ENCODE measurements at regions not wholly inside any gene's neighbourhood (a gene's known extent, or its start where the extent isn't known, plus 50 kb on each side); places are given as distances from the start of the nearest gene placed in this dataset.
A peak's percentile ranks its signal among the peaks of the same experiment; 100 is the strongest.

DNA sequence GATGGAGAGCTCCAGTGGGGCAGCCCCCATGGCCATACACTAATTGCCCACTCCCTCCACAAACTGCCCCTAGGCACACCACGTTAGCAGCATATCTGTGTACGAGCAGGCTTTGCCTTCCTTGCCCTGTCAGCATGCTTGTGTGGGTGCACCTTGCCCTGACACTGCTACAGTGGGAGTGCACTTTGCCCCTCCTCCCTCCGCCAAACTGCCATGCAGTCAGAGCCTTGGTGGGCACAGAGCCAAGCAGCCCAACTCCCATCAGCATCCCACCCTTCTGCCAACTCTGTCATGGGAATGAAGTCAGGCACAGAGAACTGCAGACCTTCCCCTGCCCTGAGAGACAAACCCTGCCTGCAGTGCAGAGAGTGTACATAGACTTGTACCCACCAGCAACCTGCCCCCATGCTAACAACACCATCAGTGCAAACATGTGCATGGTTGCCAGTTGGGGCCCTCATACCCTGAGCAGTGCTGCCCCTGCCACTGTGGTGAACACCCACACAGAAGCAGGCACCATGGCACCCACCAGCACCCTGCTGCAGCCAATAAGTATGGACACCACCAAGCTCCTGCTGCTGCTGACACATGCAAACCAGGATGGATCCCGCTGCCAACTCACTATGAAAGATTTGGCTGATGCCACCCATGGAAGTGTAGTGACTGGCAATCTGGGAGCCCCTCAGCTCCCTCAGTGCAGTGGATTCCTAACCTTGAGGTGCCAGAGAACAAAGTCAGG is 1197.7 kb upstream of the CELF2 start:
- WGBS, 2 experiments (ENCODE audit: insufficient coverage in 2 of 2), result 89 to 94% methylated on average over 3 of the region's 4 CpGs
- Histone ChIP-seq H3K27ac (ENCODE audit: low read depth, low read length, severe bottlenecking) (no peak overlapping the region), H3K36me3 (ENCODE audit: control insufficient read depth, insufficient read depth, low read length) (no peaks in the 10 kb centered on the region)

DNA sequence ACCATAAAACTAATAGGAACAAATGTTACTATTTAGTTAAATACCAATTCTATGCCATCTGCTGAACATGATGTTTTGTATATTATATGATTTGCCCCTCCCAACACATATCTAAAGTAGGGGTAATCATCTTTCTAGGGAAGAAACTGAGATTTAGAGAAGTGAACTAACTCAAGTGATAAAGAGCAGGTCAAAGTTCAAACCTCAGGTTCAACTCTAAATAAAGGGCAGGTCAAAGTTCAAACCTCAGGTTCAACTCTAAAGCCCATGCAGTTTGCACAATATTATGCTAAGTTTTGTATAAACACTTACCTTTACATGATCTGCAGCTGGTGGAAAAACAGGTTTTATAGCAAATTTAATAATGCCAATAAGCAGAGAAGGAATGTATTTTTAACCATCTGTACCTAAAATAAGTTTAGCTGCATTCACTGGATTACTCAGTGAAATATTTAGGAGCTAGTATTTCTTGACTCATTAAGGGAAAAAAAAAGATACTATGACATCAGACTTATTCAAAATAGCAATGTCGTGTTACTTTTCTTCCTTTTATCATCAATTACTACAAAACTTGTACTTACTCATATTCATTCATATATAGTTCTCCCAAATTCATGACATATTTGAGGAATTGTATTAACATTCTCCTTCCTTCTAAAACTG is 1194.3 kb upstream of the CELF2 start:
- Histone ChIP-seq H3K36me3 (ENCODE audit: control insufficient read depth, insufficient read depth, low read length) (no peaks in the 10 kb centered on the region), H3K9me3 (ENCODE audit: control insufficient read depth, low read length) (no peaks in the 10 kb centered on the region), H3K4me3 (ENCODE audit: extremely low read depth, insufficient read depth, low read length, poor library complexity, severe bottlenecking) (no peak overlapping the region), H3K27ac (ENCODE audit: low read depth, low read length, severe bottlenecking) (no peak overlapping the region), H3K4me1 (ENCODE audit: control insufficient read depth, insufficient read depth, low read length, poor library complexity, severe bottlenecking) (peaks cover 13% of the 10 kb centered on the region)
- WGBS, 2 experiments (ENCODE audit: insufficient coverage in 2 of 2), result no CpG with 5 or more reads among the region's 1 CpG

More for the DNA sequence above, 1197.7 kb upstream of the CELF2 start:
- no peaks in the 10 kb centered on the region for H3K9me3 ChIP-seq (ENCODE audit: control insufficient read depth, low read length)
- H3K4me1 ChIP-seq (ENCODE audit: control insufficient read depth, insufficient read depth, low read length, poor library complexity, severe bottlenecking), result peaks cover 5% of the 10 kb centered on the region
- no peak overlapping the region for H3K4me3 ChIP-seq (ENCODE audit: extremely low read depth, insufficient read depth, low read length, poor library complexity, severe bottlenecking)

DNA sequence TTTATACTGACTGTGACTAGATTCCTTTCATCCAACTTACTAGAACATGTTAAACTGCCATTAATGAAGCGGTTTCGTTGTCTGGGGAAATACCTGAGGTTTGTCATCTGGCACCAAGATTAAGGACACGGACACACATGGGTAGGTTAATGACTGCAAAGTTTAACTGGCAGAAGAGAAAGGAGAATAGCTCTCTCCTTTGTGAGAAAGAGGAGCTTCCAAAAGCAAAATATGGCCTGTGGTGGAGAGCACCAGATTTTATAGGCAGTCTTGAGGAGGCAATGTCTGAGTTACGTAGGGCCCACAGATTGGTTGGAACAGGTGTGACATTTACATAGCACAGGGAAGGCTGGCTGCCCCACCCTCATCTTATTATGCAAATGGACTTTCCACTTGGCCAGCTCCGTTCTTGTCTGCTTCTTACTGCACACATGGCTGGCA is 1193.0 kb upstream of the CELF2 start:
- no peak overlapping the region for H3K4me3 ChIP-seq (ENCODE audit: extremely low read depth, insufficient read depth, low read length, poor library complexity, severe bottlenecking)
- WGBS, 2 experiments (ENCODE audit: insufficient coverage in 2 of 2), result 96 to 100% methylated on average over 2 to 4 of the region's 5 CpGs
- H3K27ac ChIP-seq (ENCODE audit: low read depth, low read length, severe bottlenecking), result peak overlapping the region; percentile 88
- no peaks in the 10 kb centered on the region for H3K9me3 ChIP-seq (ENCODE audit: control insufficient read depth, low read length)
- no peaks in the 10 kb centered on the region for H3K36me3 ChIP-seq (ENCODE audit: control insufficient read depth, insufficient read depth, low read length)
- peaks cover 13% of the 10 kb centered on the region for H3K4me1 ChIP-seq (ENCODE audit: control insufficient read depth, insufficient read depth, low read length, poor library complexity, severe bottlenecking)

DNA sequence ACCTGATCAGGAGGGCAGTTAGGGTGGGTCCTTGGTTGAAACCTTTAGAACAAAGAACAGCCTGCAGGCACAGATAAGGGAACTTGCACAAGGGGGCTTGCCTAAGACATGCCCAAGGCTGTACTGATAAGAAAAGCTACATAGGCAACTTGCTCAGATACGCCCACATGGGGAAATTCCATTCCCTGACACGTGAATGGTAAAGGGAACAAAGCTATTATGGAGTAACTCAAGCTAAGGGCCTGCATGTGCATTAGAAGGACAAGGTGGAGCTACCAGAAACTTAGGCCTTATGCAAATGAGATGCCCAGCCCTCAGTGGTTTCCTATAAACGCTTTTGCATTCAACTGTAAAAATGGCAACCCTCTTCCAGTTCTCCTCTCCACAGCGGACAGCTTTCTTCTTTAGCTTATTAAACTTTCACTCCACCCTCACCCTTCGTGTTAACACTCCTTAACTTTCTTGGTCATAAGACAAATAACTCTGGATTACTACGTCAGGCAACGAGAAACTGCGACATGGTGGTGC is 1192.1 kb upstream of the CELF2 start:
- Histone ChIP-seq H3K27ac (ENCODE audit: low read depth, low read length, severe bottlenecking) (peak overlapping the region; percentile 88), H3K4me1 (ENCODE audit: control insufficient read depth, insufficient read depth, low read length, poor library complexity, severe bottlenecking) (peaks cover 13% of the 10 kb centered on the region)
- WGBS, 2 experiments (ENCODE audit: insufficient coverage in 2 of 2), result 79 to 86% methylated on average over 2 to 5 of the region's 8 CpGs

DNA sequence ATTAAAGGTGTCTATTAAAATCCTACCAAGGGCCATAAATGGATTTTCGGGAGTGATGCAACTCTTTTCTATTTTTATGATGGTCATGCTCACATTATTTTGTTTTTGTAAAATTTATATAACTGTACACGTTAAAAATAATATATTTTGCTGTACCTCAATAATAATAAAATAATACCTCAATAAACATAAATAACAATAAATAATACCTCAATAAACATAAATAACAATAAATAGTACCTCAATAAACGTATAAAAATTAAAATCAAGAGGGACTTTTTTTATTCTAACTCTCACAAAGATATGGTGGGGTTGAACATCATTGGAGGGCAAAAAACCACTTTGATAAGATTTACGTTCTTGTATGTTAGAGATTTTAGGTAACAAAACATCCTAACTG is 1189.6 kb upstream of the CELF2 start:
- no peak overlapping the region for H3K27ac ChIP-seq (ENCODE audit: low read depth, low read length, severe bottlenecking)
- no peak overlapping the region for H3K4me3 ChIP-seq (ENCODE audit: extremely low read depth, insufficient read depth, low read length, poor library complexity, severe bottlenecking)
- no CpG with 5 or more reads among the region's 4 CpGs for WGBS, 2 experiments (ENCODE audit: insufficient coverage in 2 of 2)

More for the DNA sequence above, 1192.1 kb upstream of the CELF2 start:
- no peak overlapping the region for H3K4me3 ChIP-seq (ENCODE audit: extremely low read depth, insufficient read depth, low read length, poor library complexity, severe bottlenecking)
- no peaks in the 10 kb centered on the region for H3K9me3 ChIP-seq (ENCODE audit: control insufficient read depth, low read length)
- no peaks in the 10 kb centered on the region for H3K36me3 ChIP-seq (ENCODE audit: control insufficient read depth, insufficient read depth, low read length)

DNA sequence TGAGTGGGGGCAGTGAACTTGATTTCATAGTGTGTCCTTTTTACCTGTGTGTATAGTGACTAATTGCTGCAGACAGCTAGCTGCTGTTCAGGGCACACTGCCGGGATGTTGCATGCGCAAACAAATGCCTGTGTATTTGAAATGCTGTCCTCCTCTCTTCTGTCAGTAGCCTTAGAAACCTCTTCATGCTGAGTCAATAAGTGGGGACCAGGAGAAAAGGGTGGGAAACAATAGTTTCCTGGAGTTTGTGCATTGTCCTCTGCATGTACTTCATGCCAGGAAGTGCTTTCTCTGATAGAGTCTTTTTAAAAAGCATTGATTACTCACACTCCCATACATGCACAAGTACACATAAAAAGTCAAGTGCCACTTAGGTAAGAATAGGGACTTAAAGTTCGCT is 1183.7 kb upstream of the CELF2 start:
- Histone ChIP-seq H3K4me1 (ENCODE audit: control insufficient read depth, insufficient read depth, low read length, poor library complexity, severe bottlenecking) (no peaks in the 10 kb centered on the region), H3K4me3 (ENCODE audit: extremely low read depth, insufficient read depth, low read length, poor library complexity, severe bottlenecking) (no peak overlapping the region), H3K27ac (ENCODE audit: low read depth, low read length, severe bottlenecking) (no peak overlapping the region), H3K36me3 (ENCODE audit: control insufficient read depth, insufficient read depth, low read length) (no peaks in the 10 kb centered on the region), H3K9me3 (ENCODE audit: control insufficient read depth, low read length) (no peaks in the 10 kb centered on the region)
- 56% methylated on average over 2 of the region's 3 CpGs; no CpG with 5 or more reads in 1 of the 2 experiments for WGBS, 2 experiments (ENCODE audit: insufficient coverage in 2 of 2)

More for the DNA sequence above, 1189.6 kb upstream of the CELF2 start:
- Histone ChIP-seq H3K4me1 (ENCODE audit: control insufficient read depth, insufficient read depth, low read length, poor library complexity, severe bottlenecking) (peaks cover 13% of the 10 kb centered on the region), H3K36me3 (ENCODE audit: control insufficient read depth, insufficient read depth, low read length) (no peaks in the 10 kb centered on the region), H3K9me3 (ENCODE audit: control insufficient read depth, low read length) (no peaks in the 10 kb centered on the region)

DNA sequence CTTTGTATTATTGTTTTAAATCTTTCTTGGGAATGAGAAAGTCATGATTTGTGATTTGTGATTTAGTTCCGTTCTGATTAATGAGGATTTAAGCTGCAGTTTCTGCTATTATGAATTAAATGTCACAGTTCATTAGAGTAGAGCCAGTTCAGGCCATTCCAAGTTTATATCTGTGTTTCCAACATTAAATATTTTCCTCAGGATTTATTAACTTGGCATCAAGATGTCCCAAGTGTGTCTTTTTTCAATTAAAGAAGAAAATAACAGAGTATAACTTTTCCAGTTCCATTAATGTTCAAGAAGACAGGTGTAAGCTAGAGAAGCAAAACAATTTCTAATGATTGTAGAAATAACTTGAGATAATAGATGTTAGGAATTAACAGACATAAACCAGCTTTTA is 1183.2 kb upstream of the CELF2 start:
- H3K36me3 ChIP-seq (ENCODE audit: control insufficient read depth, insufficient read depth, low read length), result no peaks in the 10 kb centered on the region
- no peak overlapping the region for H3K27ac ChIP-seq (ENCODE audit: low read depth, low read length, severe bottlenecking)
- H3K9me3 ChIP-seq (ENCODE audit: control insufficient read depth, low read length), result no peaks in the 10 kb centered on the region
- no peak overlapping the region for H3K4me3 ChIP-seq (ENCODE audit: extremely low read depth, insufficient read depth, low read length, poor library complexity, severe bottlenecking)
- H3K4me1 ChIP-seq (ENCODE audit: control insufficient read depth, insufficient read depth, low read length, poor library complexity, severe bottlenecking), result no peaks in the 10 kb centered on the region
- WGBS, 2 experiments (ENCODE audit: insufficient coverage in 2 of 2), result 100% methylated on average over 1 of the region's 1 CpG; no CpG with 5 or more reads in 1 of the 2 experiments

DNA sequence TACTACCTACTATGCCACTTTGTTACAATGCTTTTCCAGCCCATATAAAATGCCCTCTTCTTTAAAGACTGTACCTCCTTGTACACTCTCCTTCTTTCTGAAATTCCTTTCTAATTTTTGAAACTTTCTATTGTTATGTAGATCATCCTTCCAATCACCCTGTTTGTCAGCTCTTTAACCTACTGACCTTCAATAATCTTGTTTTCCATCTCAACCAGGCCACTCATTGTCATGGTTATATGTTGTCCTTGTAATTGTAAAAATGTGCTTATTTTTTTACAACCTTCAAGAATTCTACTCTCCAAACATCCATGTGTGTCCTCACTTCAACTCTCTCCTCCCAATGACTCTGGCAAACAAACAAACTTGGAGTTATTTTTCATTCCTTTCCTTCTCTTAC is 1172.6 kb upstream of the CELF2 start:
- Histone ChIP-seq H3K36me3 (ENCODE audit: control insufficient read depth, insufficient read depth, low read length) (no peaks in the 10 kb centered on the region), H3K4me1 (ENCODE audit: control insufficient read depth, insufficient read depth, low read length, poor library complexity, severe bottlenecking) (no peaks in the 10 kb centered on the region), H3K4me3 (ENCODE audit: extremely low read depth, insufficient read depth, low read length, poor library complexity, severe bottlenecking) (no peak overlapping the region), H3K27ac (ENCODE audit: low read depth, low read length, severe bottlenecking) (no peak overlapping the region), H3K9me3 (ENCODE audit: control insufficient read depth, low read length) (no peaks in the 10 kb centered on the region)

DNA sequence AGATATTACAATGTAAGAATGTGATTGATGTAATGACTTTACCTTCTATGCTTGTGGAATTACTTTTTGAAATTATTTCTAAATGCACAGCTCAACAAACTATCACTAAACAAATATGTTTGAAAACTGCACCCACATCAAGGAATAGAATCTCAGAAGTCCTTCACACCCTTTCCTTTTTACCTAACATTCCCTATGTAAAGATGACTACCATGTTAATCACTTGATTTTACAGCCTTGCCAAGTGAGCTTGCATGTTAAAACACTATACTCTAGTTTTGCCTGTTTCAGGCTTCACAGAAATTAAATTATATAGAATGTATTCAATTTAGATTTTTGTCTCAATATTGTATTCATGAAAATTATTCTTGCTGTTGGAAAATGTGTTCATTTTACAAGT is 1169.4 kb upstream of the CELF2 start:
- H3K9me3 ChIP-seq (ENCODE audit: control insufficient read depth, low read length), result peaks cover 6% of the 10 kb centered on the region
- no peak overlapping the region for H3K27ac ChIP-seq (ENCODE audit: low read depth, low read length, severe bottlenecking)
- no peak overlapping the region for H3K4me3 ChIP-seq (ENCODE audit: extremely low read depth, insufficient read depth, low read length, poor library complexity, severe bottlenecking)
- H3K4me1 ChIP-seq (ENCODE audit: control insufficient read depth, insufficient read depth, low read length, poor library complexity, severe bottlenecking), result no peaks in the 10 kb centered on the region
- no peaks in the 10 kb centered on the region for H3K36me3 ChIP-seq (ENCODE audit: control insufficient read depth, insufficient read depth, low read length)

DNA sequence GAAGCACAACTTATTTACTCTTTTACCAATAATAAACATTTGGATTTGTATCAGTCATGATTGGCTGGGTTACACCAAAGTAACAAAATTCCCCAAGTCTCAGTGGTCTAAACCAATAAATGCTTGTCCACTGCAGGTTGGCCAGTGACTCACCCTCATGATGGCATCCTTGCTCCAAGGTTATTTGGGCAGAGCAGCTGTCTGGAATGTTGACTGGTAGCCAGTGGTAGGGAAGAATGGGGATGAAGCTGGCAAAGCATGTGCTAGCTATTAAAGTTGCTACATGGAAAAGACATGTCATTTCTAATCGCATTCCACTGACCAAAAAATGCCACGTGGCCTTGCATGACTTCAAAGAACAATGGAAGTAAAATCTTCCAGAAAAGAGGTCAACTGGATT is 1168.7 kb upstream of the CELF2 start:
- peaks cover 10% of the 10 kb centered on the region for H3K9me3 ChIP-seq (ENCODE audit: control insufficient read depth, low read length)
- H3K4me3 ChIP-seq (ENCODE audit: extremely low read depth, insufficient read depth, low read length, poor library complexity, severe bottlenecking), result no peak overlapping the region
- no peaks in the 10 kb centered on the region for H3K36me3 ChIP-seq (ENCODE audit: control insufficient read depth, insufficient read depth, low read length)
- no peaks in the 10 kb centered on the region for H3K4me1 ChIP-seq (ENCODE audit: control insufficient read depth, insufficient read depth, low read length, poor library complexity, severe bottlenecking)
- WGBS, 2 experiments (ENCODE audit: insufficient coverage in 2 of 2), result no CpG with 5 or more reads among the region's 2 CpGs
- no peak overlapping the region for H3K27ac ChIP-seq (ENCODE audit: low read depth, low read length, severe bottlenecking)

DNA sequence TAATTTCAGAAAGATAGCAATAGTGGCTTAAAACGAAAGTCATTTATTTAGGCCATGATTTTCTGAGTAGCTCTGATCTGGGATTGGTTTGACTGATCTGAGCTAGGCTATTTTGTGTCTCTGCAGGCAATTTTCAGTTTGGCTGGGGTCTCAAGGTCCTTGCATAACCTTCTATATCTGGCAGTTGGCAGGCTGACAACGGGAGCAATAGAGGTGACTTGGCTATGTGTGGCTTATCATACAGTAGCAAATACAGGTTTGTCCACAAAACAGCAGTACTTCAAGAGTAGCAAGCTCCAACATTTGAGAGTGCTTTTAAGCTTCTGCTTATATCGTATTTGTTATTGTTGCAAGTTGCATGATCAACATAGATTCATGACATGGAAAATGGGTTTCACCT is 1167.3 kb upstream of the CELF2 start:
- 83 to 87% methylated on average over 1 to 3 of the region's 3 CpGs for WGBS, 2 experiments (ENCODE audit: insufficient coverage in 2 of 2)
- Histone ChIP-seq H3K36me3 (ENCODE audit: control insufficient read depth, insufficient read depth, low read length) (no peaks in the 10 kb centered on the region), H3K4me1 (ENCODE audit: control insufficient read depth, insufficient read depth, low read length, poor library complexity, severe bottlenecking) (no peaks in the 10 kb centered on the region)

More for the DNA sequence above, 1167.3 kb upstream of the CELF2 start:
- Histone ChIP-seq H3K9me3 (ENCODE audit: control insufficient read depth, low read length) (peaks cover 10% of the 10 kb centered on the region), H3K27ac (ENCODE audit: low read depth, low read length, severe bottlenecking) (no peak overlapping the region), H3K4me3 (ENCODE audit: extremely low read depth, insufficient read depth, low read length, poor library complexity, severe bottlenecking) (no peak overlapping the region)
